Upper lobe of left lung (tissue), 4 donors: ENCODE measurements at regions not wholly inside any gene's neighbourhood (a gene's known extent, or its start where the extent isn't known, plus 50 kb on each side); places are given as distances from the start of the nearest gene placed in this dataset.

ENCODE experiments used
- CTCF ChIP-seq, 6 experiments: fragments of 450-650 bp in 4 of 6; fragments of 200-600 bp in 2 of 6; sonication (generic) in 2 of 6; IDR thresholded peaks; one replicate each; pipeline ENCODE4 v1.5.1; 2016 to 2019; ENCODE audit warnings: antibody characterized with exemption in 6 of 6
- EP300 ChIP-seq, 4 donors: sonication (generic); formaldehyde crosslinking; IDR thresholded peaks; one replicate each; pipeline ENCODE4 v1.5.1; 2017; ENCODE audit warnings: antibody characterized with exemption in 4 of 4, control low read depth in 2 of 4
- POLR2A ChIP-seq, 4 donors: fragments of 450-650 bp; IDR thresholded peaks; one replicate each; pipeline ENCODE4 v1.5.1; 2016 to 2017; ENCODE audit warnings: antibody characterized with exemption in 4 of 4, mild to moderate bottlenecking in 2 of 4

GRCh38 chr2:241948299-241948897 is 78.9 kb downstream of the RTP5 start:
- TF ChIP-seq CTCF (IDR thresholded peaks at IDR 0.05): no peak
- no peak for TF ChIP-seq POLR2A (IDR thresholded peaks at IDR 0.05)
- TF ChIP-seq EP300 (IDR thresholded peaks at IDR 0.05): no peak
